Renal cortex interstitium (tissue), 11 donors: ENCODE measurements at regions not wholly inside any gene's neighbourhood (a gene's known extent, or its start where the extent isn't known, plus 50 kb on each side); places are given as distances from the start of the nearest gene placed in this dataset.
"Not testable (repeated sequence)": the region's sequence is repeated elsewhere in the genome, so short reads cannot be mapped to it uniquely, and the experiment has no call there.

ENCODE experiments used
- DNase-seq, 11 donors: peaks; one replicate each; pipeline ENCODE4 v3.0.0-alpha.2; 2013; ENCODE audit warnings: low read depth in 9 of 11, low spot score in 4 of 11; ENCODE audit errors: extremely low read depth in 1 of 11

DNA sequence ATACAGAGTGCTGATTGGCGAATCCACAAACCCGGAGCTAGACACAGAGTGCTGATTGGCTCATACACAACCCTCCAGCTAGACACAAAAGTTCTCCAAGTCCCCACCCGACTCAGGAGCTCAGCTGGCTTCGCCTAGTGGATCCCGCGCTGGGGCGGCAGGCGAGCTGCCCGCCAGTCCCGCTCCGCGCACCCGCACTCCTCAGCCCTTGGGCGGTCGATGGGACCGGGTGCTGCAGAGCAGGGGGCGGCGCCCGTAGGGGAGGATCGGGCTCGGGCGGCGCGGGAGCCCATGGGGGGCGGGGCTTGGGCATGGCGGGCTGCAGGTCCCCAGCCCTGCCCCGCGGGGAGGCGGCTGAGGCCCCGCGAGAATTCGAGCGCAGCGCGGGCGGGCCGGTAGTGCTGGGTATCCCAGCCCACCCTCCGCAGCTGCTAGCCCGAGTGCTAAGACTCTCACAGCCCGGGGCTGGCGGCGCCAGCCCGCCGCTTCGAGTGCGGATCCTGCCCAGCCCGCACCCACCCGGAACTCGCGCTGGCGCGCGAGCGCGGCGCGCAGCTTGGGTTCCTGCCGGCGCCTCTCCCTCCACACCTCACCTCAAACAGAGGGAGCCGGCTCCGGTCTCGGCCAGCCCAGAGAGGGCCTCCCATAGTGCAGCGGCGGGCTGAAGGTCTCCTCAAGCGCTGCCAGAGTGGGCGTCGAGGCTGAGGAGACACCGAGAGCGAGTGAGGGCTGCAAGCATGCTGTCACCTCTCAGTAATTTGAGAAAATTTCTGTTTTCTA is 75.5 kb upstream of the ATP5MC3 start:
- DNase-seq: no peak

DNA sequence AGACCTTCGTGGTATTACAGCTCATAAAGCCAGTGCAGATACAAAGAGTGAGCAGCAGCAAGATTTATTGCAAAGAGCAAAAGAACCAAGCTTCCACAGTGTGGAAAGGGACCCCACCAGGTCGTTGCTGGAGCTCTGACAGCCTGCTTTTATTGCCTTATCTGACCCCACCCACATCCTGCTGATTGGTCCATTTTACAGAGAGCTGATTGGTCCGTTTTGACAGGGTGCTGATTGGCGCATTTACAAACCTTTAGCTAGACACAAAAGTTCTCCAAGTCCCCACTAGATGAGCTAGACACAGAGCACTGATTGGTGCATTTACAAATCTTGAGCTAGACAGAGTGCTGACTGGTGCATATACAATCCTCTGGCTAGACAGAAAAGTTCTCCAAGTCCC is 74.9 kb upstream of the ATP5MC3 start:
- not testable (repeated sequence) for DNase-seq

DNA sequence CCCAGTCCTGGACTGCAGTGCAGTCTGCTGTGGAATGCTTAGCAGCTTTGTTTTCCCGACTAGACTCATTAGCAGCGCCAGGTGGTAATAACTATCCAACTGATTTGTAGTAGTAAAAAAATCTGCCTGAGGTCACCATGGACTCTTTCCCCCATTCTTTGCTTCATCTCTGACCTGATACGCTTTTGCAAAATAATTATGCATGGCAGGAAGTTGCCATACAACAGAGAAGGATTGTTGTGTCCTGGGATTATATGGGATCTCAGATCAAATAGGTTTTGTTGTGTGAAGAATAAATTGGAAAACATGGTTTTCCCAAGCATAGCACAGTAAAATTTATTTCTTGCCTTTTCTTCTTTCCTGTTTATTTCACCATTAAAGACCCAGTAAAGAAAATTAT is 72.4 kb upstream of the ATP5MC3 start:
- no peak for DNase-seq

DNA sequence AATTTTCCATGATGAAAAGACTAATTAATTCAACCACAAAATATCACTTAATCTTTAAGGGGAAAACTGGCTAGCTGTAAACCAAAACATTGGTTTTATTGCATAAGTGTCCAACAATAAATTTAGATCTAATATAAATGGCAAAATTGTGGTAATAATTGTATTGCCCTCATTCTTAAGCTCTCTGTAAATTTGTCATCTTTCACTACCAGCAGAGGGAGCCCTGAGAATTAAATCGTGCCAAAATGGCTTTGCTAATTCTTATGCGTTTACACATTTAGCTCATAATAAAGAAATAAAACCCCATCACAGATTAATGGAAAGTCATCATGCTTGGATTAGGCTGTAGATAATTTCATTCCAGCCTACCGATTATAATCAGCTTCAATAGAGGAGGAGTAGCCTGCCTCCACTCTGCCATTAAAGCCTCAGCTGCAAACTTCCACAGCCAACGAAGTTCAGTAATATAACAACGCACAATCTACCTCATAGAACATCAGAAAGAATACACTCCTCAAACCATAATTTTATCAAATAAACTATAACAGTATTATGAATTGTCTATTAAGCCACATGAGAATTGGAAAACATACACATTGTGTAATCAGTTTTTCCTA is 70.0 kb upstream of the ATP5MC3 start:
- peak in 6 of 11 donors; percentile 21 to 44 (median 27) for DNase-seq

DNA sequence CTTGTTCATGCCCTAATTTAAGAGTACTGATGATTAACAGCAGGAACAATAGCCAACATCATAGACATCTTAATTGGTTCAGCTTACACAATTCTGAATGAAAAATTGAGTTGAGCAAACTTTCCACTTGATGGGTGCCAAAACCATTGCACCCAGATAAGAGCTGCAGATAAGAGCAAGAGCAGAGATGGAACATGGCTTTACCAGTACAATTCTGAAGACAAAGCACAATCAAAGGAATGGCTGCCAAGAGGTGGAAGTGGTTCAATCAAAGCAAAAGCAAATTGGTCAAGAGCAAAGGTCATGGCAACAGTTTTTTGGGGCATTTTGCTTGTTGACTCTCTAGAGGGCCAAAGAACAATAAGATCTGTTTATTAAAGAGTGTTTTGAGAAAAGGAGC is 65.6 kb upstream of the ATP5MC3 start:
- no peak for DNase-seq

DNA sequence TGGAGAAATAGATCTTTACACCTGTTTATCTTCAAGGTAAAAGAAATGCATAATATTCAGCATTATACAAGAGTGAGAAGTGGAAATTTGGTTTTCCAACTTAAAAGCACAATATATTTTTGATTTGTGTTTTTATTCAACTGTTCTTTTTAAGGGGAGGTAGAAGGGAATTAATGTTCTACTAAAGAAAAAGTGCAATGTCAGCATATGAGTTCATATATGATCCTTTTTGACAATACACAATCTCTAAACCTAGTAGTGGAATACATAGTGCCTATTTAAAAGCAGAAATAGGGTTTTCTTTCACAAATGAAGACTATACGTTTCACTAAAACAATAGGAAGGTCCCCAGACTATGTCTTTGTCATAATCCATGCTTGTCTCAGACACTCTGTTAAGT is 63.2 kb upstream of the ATP5MC3 start:
- no peak for DNase-seq

DNA sequence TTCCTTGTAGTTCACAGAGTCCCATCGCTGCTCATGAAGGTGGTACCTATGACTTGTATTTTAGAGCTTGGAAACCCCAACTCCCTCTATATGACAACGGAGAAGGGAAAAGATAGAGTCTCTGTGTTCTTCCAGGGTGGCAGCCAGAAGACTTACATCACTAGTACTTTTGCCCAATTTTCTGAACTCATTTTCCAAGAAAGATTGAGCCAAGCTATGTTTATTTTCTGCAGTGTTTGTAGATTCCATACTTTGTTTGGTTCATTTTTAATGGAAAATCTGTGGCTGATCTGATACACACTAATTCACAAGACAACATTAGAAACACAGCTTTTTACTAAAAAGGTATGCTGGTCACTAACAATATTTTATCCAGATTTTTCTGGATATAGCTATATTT is 60.2 kb upstream of the ATP5MC3 start:
- DNase-seq: no peak

DNA sequence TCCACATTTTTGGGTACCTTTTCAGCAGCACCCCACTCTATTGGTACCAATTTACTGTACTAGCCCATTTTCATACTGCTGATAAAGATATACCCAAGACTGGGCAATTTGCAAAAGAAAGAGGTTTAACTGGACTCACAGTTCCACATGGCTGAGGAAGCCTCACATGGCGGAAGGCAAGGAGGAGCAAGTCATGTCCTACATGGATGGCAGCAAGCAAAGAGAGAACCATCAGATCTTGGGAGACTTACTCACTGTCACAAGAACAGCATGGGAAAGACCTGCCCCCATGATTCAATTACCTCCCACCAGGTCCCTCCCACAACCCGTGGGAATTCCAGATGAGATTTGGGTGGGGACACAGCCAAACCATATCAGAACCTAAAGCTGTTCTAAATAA is 58.5 kb upstream of the ATP5MC3 start:
- not testable (repeated sequence) for DNase-seq

DNA sequence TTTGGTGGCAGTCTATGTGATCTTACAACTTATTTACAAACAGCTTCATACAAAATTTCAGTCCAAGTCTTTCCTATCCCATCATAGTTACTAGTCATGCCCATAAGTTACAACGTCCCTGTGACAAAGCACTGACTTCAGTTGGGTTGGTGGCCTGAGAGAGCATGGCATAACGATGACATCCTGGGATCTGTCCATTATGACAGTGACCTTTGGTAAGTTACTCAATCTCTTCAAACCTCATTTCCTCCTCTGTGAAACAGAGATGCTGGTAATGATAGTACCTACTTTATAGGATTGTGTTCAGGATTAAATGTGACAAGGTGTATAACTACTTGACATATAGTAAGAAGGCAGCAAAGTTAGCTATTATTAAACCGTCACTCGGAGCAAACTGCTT is 55.4 kb upstream of the ATP5MC3 start:
- DNase-seq: no peak

DNA sequence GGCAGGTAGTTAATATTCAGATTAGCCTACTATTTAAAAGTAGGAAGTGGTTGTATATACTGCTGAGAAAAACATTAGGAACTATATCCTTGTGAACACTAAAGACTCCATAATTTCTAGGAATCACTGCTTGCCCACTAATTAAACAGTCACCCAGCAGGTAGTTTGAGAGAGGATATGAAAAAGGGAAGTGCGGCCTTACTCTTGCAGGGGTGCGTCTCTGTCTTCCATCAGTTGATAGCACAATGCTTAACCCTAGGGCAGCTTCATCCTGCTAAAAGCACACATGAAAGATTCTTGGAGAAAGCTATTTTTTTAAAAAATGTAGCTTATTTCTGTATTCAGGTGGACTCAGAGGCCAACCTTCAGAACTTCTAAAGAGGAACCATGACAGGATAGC is 53.1 kb upstream of the ATP5MC3 start:
- no peak for DNase-seq

DNA sequence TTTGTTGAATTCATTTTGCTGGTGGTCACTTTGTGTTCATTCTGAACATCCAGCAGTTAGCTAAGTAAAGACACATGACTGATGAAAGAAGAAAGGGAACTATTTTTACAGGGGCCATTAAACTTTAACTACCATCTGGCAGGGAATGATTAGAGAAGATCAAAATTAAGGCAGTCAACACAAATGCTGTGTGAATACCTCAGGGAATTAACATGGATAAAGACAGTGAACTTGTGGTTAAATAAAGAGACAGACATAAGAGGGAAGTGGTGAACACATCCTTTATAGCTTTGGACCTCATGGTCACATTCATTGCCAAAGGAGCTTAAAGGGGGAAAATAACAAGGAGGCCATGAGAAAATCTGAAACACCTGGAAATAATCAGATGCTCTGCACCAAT is 52.6 kb upstream of the ATP5MC3 start:
- DNase-seq: no peak

DNA sequence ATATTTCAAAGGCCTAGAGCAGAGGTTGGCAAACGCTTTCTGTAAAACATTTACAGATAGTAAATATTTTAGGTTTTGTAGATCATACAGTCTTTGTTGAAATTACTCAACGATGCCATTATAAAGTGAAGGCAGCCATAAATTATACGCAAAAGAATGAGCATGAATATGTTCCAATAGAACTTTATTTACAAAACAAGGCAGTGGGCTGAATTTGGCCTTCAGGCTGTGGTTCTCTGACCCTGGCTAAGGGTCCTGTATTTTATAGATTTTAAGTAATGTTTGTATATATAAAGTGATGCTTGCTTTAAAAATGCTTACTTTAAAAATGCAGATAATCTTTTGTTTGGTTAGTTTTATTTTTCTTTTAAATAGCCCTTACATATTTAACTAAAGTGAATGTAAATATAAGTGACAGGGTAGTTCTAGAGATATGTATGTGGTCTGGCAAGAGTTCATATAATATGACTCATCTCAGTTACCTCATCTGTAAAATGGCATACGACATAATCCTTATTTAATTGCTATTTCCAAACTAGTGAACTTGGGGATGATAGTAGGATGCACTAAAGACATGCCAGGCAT is 51.7 kb upstream of the ATP5MC3 start:
- no peak for DNase-seq
